K562 (cell line): ENCODE measurements at regions not wholly inside any gene's neighbourhood (a gene's known extent, or its start where the extent isn't known, plus 50 kb on each side); places are given as distances from the start of the nearest gene placed in this dataset.
A peak's percentile ranks its signal among the peaks of the same experiment; 100 is the strongest.

Source experiments
- ATAC-seq: fragments of 200-7000 bp; cut with Tn5 transposase; 3 replicates; pipeline ENCODE4 v1.9.1; 2020; ENCODE audit warnings: moderate library complexity
- BruUV-seq: library from RNA; stranded (reverse); fragments of 400-500 nt; replicated peaks from 2 replicates; lab custom pipeline; 2021; lab: Mats Ljungman, UMichigan
- CTCF ChIA-PET: fragments of 300-600 bp; formaldehyde crosslinking; extraction: SDS; loops from one replicate; lab custom pipeline; 2021; ENCODE audit warnings: low intra/inter-chr PET ratio; lab: Yijun Ruan, JAX
- POLR2A ChIA-PET: fragments of 300-600, 350-650 bp; sonication (Branson Sonifier 250); formaldehyde crosslinking; extraction: SDS; loops from one replicate; lab custom pipeline; 2021; ENCODE audit warnings: antibody characterized with exemption, inconsistent platforms; lab: Yijun Ruan, JAX
- DNase-seq, 4 experiments: peaks; one replicate each; pipeline versions ENCODE4 v3.0.0 to v3.0.0-alpha.2; 2011 to 2018; ENCODE audit warnings: low spot score in 3 of 4, mixed read lengths in 3 of 4; ENCODE audit errors: extremely low read depth in 1 of 4
- FAIRE-seq: peaks from 2 replicates; lab custom pipeline; 2011; peaks lifted over from hg19 to GRCh38; lab: Jason Lieb, UNC
- H2AFZ ChIP-seq: 2 replicates; pipeline ENCODE4 v1.6.0; 2011; ENCODE audit warnings: low read depth, low read length, control low read depth, inconsistent platforms
- H3K27ac ChIP-seq: fragments of 200-600 bp; 3 replicates; pipeline ENCODE4 v1.8.0; 2011; ENCODE audit warnings: low read depth, mild to moderate bottlenecking, control low read depth, inconsistent platforms, low read length, moderate library complexity, mixed read lengths; ENCODE audit errors: extremely low read depth
- H3K27me3 ChIP-seq, 2 experiments: fragments of 300-600 bp in 1 of 2; 2 replicates in 1 of 2; 3 replicates in 1 of 2; pipeline versions ENCODE4 v1.6.0 to v1.8.0; 2011; ENCODE audit warnings: inconsistent platforms in 2 of 2, low read length in 2 of 2, mild to moderate bottlenecking in 1 of 2, mixed read lengths in 1 of 2, moderate library complexity in 1 of 2; ENCODE audit not compliant: control insufficient read depth in 2 of 2, insufficient read depth in 2 of 2
- H3K36me3 ChIP-seq: fragments of 300-600 bp; 3 replicates; pipeline ENCODE4 v1.8.0; 2011; ENCODE audit warnings: mild to moderate bottlenecking, low read length, inconsistent platforms; ENCODE audit not compliant: control insufficient read depth, insufficient read depth
- H3K4me1 ChIP-seq, 2 experiments: fragments of 200-600 bp in 1 of 2; replicated peaks in 1 of 2; 2 replicates in 1 of 2; 3 replicates in 1 of 2; pipeline versions ENCODE4 v1.5.1 to v1.8.0; 2011; ENCODE audit warnings: inconsistent platforms in 2 of 2, low read length in 2 of 2, mild to moderate bottlenecking in 1 of 2, mixed read lengths in 1 of 2, moderate library complexity in 1 of 2; ENCODE audit not compliant: control insufficient read depth in 2 of 2, insufficient read depth in 2 of 2
- H3K4me2 ChIP-seq: 2 replicates; pipeline ENCODE4 v1.6.1; 2011; ENCODE audit warnings: low read length, control low read depth, inconsistent platforms, mixed read lengths; ENCODE audit not compliant: insufficient read depth
- H3K4me3 ChIP-seq: fragments of 200-600 bp; sonication (generic), shearing (Covaris generic); 2 replicates; pipeline ENCODE4 v1.5.1; 2016; ENCODE audit warnings: control low read depth, inconsistent platforms
- H3K79me2 ChIP-seq: fragments of 200-600 bp; 3 replicates; pipeline ENCODE4 v1.8.0; 2011; ENCODE audit warnings: low read length, inconsistent platforms; ENCODE audit not compliant: control insufficient read depth, insufficient read depth
- H3K9ac ChIP-seq, 2 experiments: 2 replicates each; pipeline versions ENCODE4 v1.6.0 to v1.6.1; 2011; ENCODE audit warnings: low read depth in 2 of 2, low read length in 2 of 2, control low read depth in 1 of 2, inconsistent platforms in 1 of 2, mild to moderate bottlenecking in 1 of 2, mixed read lengths in 1 of 2; ENCODE audit not compliant: insufficient read depth in 1 of 2
- H3K9me1 ChIP-seq: one replicate; pipeline ENCODE4 v1.6.0; 2011; ENCODE audit warnings: inconsistent platforms, mild to moderate bottlenecking, low read length, moderate library complexity; ENCODE audit not compliant: control insufficient read depth, insufficient read depth
- H3K9me3 ChIP-seq: replicated peaks from 2 replicates; pipeline ENCODE4 v1.5.1; 2011; ENCODE audit warnings: low read depth, low read length, inconsistent platforms; ENCODE audit not compliant: control insufficient read depth, insufficient read depth
- H4K20me1 ChIP-seq: replicated peaks from 2 replicates; pipeline ENCODE4 v1.6.1; 2011; ENCODE audit warnings: low read length, inconsistent platforms, mixed read lengths; ENCODE audit not compliant: control insufficient read depth, insufficient read depth
- ARID4B ChIP-seq: sonication (generic); formaldehyde crosslinking; IDR thresholded peaks from 2 replicates; pipeline ENCODE4 v1.8.0; 2022; ENCODE audit warnings: mild to moderate bottlenecking, missing genetic modification reagents
- CBFA2T3 ChIP-seq: fragments of 450-650 bp; IDR thresholded peaks from 2 replicates; pipeline ENCODE4 v1.6.1; 2017
- CBX8 ChIP-seq: fragments of 200-600 bp; sonication (generic); IDR thresholded peaks from 2 replicates; pipeline ENCODE4 v1.6.1; 2012; ENCODE audit warnings: borderline replicate concordance, mixed run types, low read depth, mild to moderate bottlenecking, moderate library complexity, mixed read lengths, low read length, control low read depth, inconsistent platforms; ENCODE audit not compliant: poor library complexity, severe bottlenecking; ENCODE audit errors: extremely low read depth
- CTBP1 ChIP-seq: fragments of 450-650 bp; IDR thresholded peaks from 2 replicates; pipeline ENCODE4 v1.6.1; 2016; ENCODE audit warnings: borderline replicate concordance
- DACH1 ChIP-seq: fragments of 450-650 bp; IDR thresholded peaks from 2 replicates; pipeline ENCODE4 v1.6.1; 2018; ENCODE audit not compliant: partially characterized antibody
- FOXM1 ChIP-seq, 2 experiments: fragments of 450-650 bp in 1 of 2; sonication (generic) in 1 of 2; formaldehyde crosslinking in 1 of 2; IDR thresholded peaks; 2 replicates each; pipeline versions ENCODE4 v1.6.1 to v1.9.0; 2017 to 2022; ENCODE audit warnings: low read depth in 2 of 2, mild to moderate bottlenecking in 2 of 2, missing genetic modification reagents in 1 of 2, moderate library complexity in 1 of 2
- HES1 ChIP-seq: fragments of 450-650 bp; IDR thresholded peaks from 2 replicates; pipeline ENCODE4 v1.6.1; 2016; ENCODE audit warnings: low read depth, mild to moderate bottlenecking, moderate library complexity
- KDM4B ChIP-seq, 2 experiments: fragments of 450-650 bp in 1 of 2; sonication (generic) in 1 of 2; IDR thresholded peaks; 2 replicates each; pipeline ENCODE4 v1.6.1; 2016 to 2017; ENCODE audit warnings: borderline replicate concordance in 2 of 2, antibody characterized with exemption in 1 of 2, low read depth in 1 of 2, mild to moderate bottlenecking in 1 of 2
- NFXL1 ChIP-seq: fragments of 450-650 bp; formaldehyde crosslinking; IDR thresholded peaks from 2 replicates; pipeline ENCODE4 v1.4.0; 2021; ENCODE audit warnings: mild to moderate bottlenecking
- RNF2 ChIP-seq: sonication (generic); IDR thresholded peaks from 2 replicates; pipeline ENCODE4 v1.6.1; 2016
- SRSF1 ChIP-seq: fragments of 200-400 bp; formaldehyde crosslinking; IDR thresholded peaks from 2 replicates; pipeline ENCODE4 v1.6.1; 2017; ENCODE audit warnings: mild to moderate bottlenecking, low read depth, low read length, moderate library complexity
- TEAD4 ChIP-seq, 2 experiments: sonication (generic) in 1 of 2; formaldehyde crosslinking in 1 of 2; IDR thresholded peaks; 2 replicates each; pipeline versions ENCODE4 v1.6.1 to v1.8.0; 2012 to 2022; ENCODE audit warnings: borderline replicate concordance in 1 of 2, inconsistent platforms in 1 of 2, low read length in 1 of 2, mild to moderate bottlenecking in 1 of 2, missing genetic modification reagents in 1 of 2
- ZSCAN32 ChIP-seq: fragments of 450-650 bp; formaldehyde crosslinking; IDR thresholded peaks from 2 replicates; pipeline ENCODE4 v1.4.0; 2020; ENCODE audit warnings: mild to moderate bottlenecking, moderate library complexity
- WGBS: fragments of 100-300 bp; shearing (Covaris generic); methylation state at CpG from one replicate; pipeline ENCODE4 v1.1.6; 2016; ENCODE audit warnings: low coverage, mixed read lengths; ENCODE audit not compliant: insufficient coverage; ENCODE audit errors: missing lambda C conversion rate; 5-methylcytosine and 5-hydroxymethylcytosine counted together
- in situ Hi-C: fragments of 300-500 bp; cut with MboI; formaldehyde crosslinking; loops from 4 replicates; pipeline ENCODE4 v1.15.0; 2018; ENCODE audit warnings: inconsistent platforms, mixed read lengths
- intact Hi-C: fragments of 100-400 bp; cut with micrococcal nuclease; formaldehyde crosslinking; loops from 2 replicates; pipeline ENCODE4 v1.14.2; 2022
- TF ChIP-seq, protein P1 (sequence below): fragments of 450-650 bp; conservative IDR thresholded peaks from 2 replicates; pipeline ENCODE4 v1.6.1; 2016; ENCODE audit warnings: missing genetic modification characterization, low read depth, mild to moderate bottlenecking, control low read depth, missing compliant biosample characterization

DNA sequence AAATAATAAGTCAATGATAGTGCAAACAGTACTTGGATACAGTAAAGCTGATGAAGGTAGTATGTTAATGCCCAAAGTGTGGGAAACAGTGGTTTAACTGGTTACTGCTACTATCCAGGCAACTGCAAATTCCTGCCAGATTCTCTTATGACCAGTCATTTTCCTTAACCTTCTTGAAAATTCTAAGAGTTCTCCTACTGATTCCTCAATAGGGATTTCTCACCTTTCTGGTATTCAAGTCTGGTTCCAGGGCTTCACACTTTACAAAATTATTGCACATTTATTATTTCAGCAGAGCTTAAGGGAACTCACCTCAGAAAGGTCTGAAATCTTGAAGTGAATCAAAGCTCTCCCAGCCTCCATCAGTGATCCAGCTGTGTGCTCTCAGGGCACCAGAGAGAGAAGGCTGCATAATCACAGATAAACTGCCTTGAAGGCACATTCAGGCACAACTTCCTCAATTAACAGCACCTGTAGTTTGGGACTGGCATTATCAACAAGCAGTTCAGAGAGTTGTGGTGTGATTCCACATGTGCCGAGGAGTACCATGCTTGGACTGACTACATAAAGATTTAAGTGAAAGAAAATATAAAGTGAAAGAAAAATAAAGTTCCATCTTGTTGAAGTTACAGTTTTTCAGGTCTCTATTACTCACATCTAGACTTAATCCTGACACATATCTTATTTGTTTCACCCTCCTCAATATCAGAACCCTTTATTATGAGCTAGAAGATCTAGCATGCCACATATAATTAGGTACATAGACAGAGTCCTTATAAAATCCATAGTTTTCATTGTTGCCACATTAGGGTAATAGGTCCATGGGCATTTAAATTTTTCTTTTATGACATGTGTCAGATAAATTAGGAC is 59.5 kb upstream of the TIPARP start:
- no peaks in the 10 kb centered on the region for H3K36me3 ChIP-seq
- no TSS peak for BruUV-seq
- H4K20me1 ChIP-seq: no peaks in the 10 kb centered on the region
- no peak for FAIRE-seq
- H3K9me1 ChIP-seq: no peaks in the 10 kb centered on the region
- CTCF ChIA-PET: no interaction called here
- WGBS: 22% methylated on average over 1 of the region's 1 CpG
- no peaks in the 10 kb centered on the region for H3K27me3 ChIP-seq
- H3K27ac ChIP-seq: no peak overlapping the region
- H3K4me1 ChIP-seq: peaks cover 0 to 3% of the 10 kb centered on the region in 2 experiments; a peak in 2 of 5 replicates
- H3K4me3 ChIP-seq: no peak overlapping the region
- DNase-seq: no peak
- in situ Hi-C loops: no loop called here
- POLR2A ChIA-PET: interaction anchor here (0.8 to 2.2 kb wide), 5 partner anchors 9 to 80 kb away, joined by 3 to 10 read pairs (median 3); no protein-coding TSS in a partner anchor
- no peaks in the 10 kb centered on the region for H3K79me2 ChIP-seq
- H3K9ac ChIP-seq: no peak overlapping the region
- H2AFZ ChIP-seq: no peak overlapping the region; the same call in 1 of the 2 replicates
- no peaks in the 10 kb centered on the region for H3K9me3 ChIP-seq
- ATAC-seq: peak; percentile 30; the same call in 2 of the 3 replicates
- intact Hi-C loops: no loop called here
- no peak overlapping the region for H3K4me2 ChIP-seq
- no peak for TF ChIP-seq FOXM1 (IDR thresholded peaks at IDR 0.05; ENCODE audit: low read depth)
- TF ChIP-seq FOXM1 (CRISPR knock-in tag; IDR thresholded peaks at IDR 0.05; ENCODE audit: low read depth): no peak
- no peak for TF ChIP-seq SRSF1
- TF ChIP-seq ARID4B: no peak
- no peak for TF ChIP-seq RNF2
- TF ChIP-seq TEAD4 (IDR thresholded peaks at IDR 0.05; ENCODE audit: low read length): peak; percentile 37; the same call in 1 of the 2 replicates
- no peak for TF ChIP-seq TEAD4 (CRISPR knock-in tag; IDR thresholded peaks at IDR 0.05; ENCODE audit: borderline replicate concordance)
- TF ChIP-seq HES1: no peak
- no peak for TF ChIP-seq ZSCAN32
- TF ChIP-seq NFXL1 (CRISPR knock-in tag): no peak
- TF ChIP-seq CBFA2T3: peak; percentile 52; the same call in 1 of the 2 replicates
- no peak for TF ChIP-seq KDM4B (IDR thresholded peaks at IDR 0.05; ENCODE audit: borderline replicate concordance in 2 of 2, low read depth in 1 of 2)
- TF ChIP-seq CTBP1: 0 out of 2 replicates have a peak, but pooled peaks have one; percentile 22
- no peak for TF ChIP-seq DACH1
- TF ChIP-seq, protein P1, sequence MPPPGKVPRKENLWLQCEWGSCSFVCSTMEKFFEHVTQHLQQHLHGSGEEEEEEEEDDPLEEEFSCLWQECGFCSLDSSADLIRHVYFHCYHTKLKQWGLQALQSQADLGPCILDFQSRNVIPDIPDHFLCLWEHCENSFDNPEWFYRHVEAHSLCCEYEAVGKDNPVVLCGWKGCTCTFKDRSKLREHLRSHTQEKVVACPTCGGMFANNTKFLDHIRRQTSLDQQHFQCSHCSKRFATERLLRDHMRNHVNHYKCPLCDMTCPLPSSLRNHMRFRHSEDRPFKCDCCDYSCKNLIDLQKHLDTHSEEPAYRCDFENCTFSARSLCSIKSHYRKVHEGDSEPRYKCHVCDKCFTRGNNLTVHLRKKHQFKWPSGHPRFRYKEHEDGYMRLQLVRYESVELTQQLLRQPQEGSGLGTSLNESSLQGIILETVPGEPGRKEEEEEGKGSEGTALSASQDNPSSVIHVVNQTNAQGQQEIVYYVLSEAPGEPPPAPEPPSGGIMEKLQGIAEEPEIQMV (tag): no peak
- no peak for TF ChIP-seq CBX8
